ENCODE measurements at regions not wholly inside any gene's neighbourhood (a gene's known extent, or its start where the extent isn't known, plus 50 kb on each side); places are given as distances from the start of the nearest gene placed in this dataset.

GRCh38 chr4:16995451-16995850 is 97.0 kb upstream of the LDB2 start:
- dilution Hi-C loops (cut with MboI; ENCODE audit: extremely low pct_ligation_motif_present, low sequenced_read_pairs) (no loop called here), intact Hi-C loops (cut with micrococcal nuclease) (no loop called here)
- Histone ChIP-seq H3K36me3 (ENCODE audit: control insufficient read depth in 2 of 2, extremely low read depth in 1 of 2, insufficient read depth in 2 of 2, low read length in 2 of 2) (no peaks in the 10 kb centered on the region), H3K27ac (ENCODE audit: insufficient read depth, low read depth, low read length) (no peak overlapping the region), H3K4me1 (ENCODE audit: control insufficient read depth, extremely low read depth, insufficient read depth, low read length) (peaks cover 4% of the 10 kb centered on the region), H3K9me3 (replicated peaks; ENCODE audit: control insufficient read depth, insufficient read depth, low read length) (no peaks in the 10 kb centered on the region), H3K4me2 (ENCODE audit: insufficient read depth, low read length) (no peak overlapping the region), H4K20me1 (replicated peaks; ENCODE audit: control insufficient read depth, extremely low read depth, insufficient read depth, low read length) (no peaks in the 10 kb centered on the region), H2AFZ (ENCODE audit: low read depth, low read length) (no peak overlapping the region), H3K9me1 (replicated peaks; ENCODE audit: control insufficient read depth, extremely low read depth, insufficient read depth, low read length) (no peaks in the 10 kb centered on the region), H3K4me3 (replicated peaks in 1 of 3; ENCODE audit: insufficient read depth in 1 of 3, low read depth in 1 of 3, low read length in 3 of 3) (no peak overlapping the region), H3K79me2 (ENCODE audit: control insufficient read depth, insufficient read depth, low read length) (no peaks in the 10 kb centered on the region), H3K27me3 (ENCODE audit: control insufficient read depth in 2 of 2, insufficient read depth in 2 of 2, low read length in 2 of 2) (no peaks in the 10 kb centered on the region), H3K9ac (replicated peaks; ENCODE audit: extremely low read depth, insufficient read depth, low read length) (no peak overlapping the region)
- BruUV-seq (replicated peaks): no TSS peak
- no peak for TF ChIP-seq MYC (IDR thresholded peaks at IDR 0.05; ENCODE audit: low read depth, low read length)
- TF ChIP-seq EZH2 (IDR thresholded peaks at IDR 0.05; ENCODE audit: borderline replicate concordance, low read depth, low read length, severe bottlenecking): no peak
- TF ChIP-seq JUN (IDR thresholded peaks at IDR 0.05; ENCODE audit: borderline replicate concordance, insufficient read depth, insufficient read length, low read depth): no peak
- TF ChIP-seq GATA2 (IDR thresholded peaks at IDR 0.05; ENCODE audit: insufficient read depth, insufficient read length, low read depth, low read length): no peak
- no peak for TF ChIP-seq POLR2A (IDR thresholded peaks at IDR 0.05; ENCODE audit: low read depth, low read length)
- TF ChIP-seq, protein P1, sequence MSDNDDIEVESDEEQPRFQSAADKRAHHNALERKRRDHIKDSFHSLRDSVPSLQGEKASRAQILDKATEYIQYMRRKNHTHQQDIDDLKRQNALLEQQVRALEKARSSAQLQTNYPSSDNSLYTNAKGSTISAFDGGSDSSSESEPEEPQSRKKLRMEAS (IDR thresholded peaks at IDR 0.05; ENCODE audit: insufficient read depth, insufficient read length): no peak
- no peak for TF ChIP-seq POLR2AphosphoS5 (IDR thresholded peaks at IDR 0.05; ENCODE audit: insufficient read depth, low read depth, low read length)
- TF ChIP-seq FOS (IDR thresholded peaks at IDR 0.05; ENCODE audit: borderline replicate concordance, insufficient read depth, low read length): no peak
- ChIA-PET POLR2A (no interaction called here), CTCF (no interaction called here)
- DNase-seq (ENCODE audit: low read depth, low spot score): no peak
- no peak for FAIRE-seq
